Ishikawa (cell line): ENCODE measurements at regions not wholly inside any gene's neighbourhood (a gene's known extent, or its start where the extent isn't known, plus 50 kb on each side); places are given as distances from the start of the nearest gene placed in this dataset.

Experiments
- CEBPB ChIP-seq: IDR thresholded peaks from 2 replicates; pipeline ENCODE4 v1.6.1; 2012
- EGR1 ChIP-seq: IDR thresholded peaks from 2 replicates; pipeline ENCODE4 v1.6.1; 2012
- EP300 ChIP-seq: IDR thresholded peaks from 2 replicates; pipeline ENCODE4 v1.6.1; 2012; ENCODE audit warnings: borderline replicate concordance
- NFIC ChIP-seq: IDR thresholded peaks from 2 replicates; pipeline ENCODE4 v1.6.1; 2012
- RAD21 ChIP-seq: IDR thresholded peaks from 2 replicates; pipeline ENCODE4 v1.6.1; 2012; ENCODE audit warnings: low read depth
- REST ChIP-seq: IDR thresholded peaks from 2 replicates; pipeline ENCODE4 v1.6.1; 2012; ENCODE audit warnings: low read depth, mild to moderate bottlenecking
- TAF1 ChIP-seq: IDR thresholded peaks from 2 replicates; pipeline ENCODE4 v1.6.1; 2012; ENCODE audit warnings: low read depth, mild to moderate bottlenecking
- YY1 ChIP-seq: IDR thresholded peaks from 2 replicates; pipeline ENCODE4 v1.6.1; 2012; ENCODE audit warnings: low read depth
- ZBTB7A ChIP-seq: IDR thresholded peaks from 2 replicates; pipeline ENCODE4 v1.6.1; 2012; ENCODE audit warnings: low read depth
- TF ChIP-seq, protein P1 (sequence below): IDR thresholded peaks from 2 replicates; pipeline ENCODE4 v1.6.1; 2012

DNA sequence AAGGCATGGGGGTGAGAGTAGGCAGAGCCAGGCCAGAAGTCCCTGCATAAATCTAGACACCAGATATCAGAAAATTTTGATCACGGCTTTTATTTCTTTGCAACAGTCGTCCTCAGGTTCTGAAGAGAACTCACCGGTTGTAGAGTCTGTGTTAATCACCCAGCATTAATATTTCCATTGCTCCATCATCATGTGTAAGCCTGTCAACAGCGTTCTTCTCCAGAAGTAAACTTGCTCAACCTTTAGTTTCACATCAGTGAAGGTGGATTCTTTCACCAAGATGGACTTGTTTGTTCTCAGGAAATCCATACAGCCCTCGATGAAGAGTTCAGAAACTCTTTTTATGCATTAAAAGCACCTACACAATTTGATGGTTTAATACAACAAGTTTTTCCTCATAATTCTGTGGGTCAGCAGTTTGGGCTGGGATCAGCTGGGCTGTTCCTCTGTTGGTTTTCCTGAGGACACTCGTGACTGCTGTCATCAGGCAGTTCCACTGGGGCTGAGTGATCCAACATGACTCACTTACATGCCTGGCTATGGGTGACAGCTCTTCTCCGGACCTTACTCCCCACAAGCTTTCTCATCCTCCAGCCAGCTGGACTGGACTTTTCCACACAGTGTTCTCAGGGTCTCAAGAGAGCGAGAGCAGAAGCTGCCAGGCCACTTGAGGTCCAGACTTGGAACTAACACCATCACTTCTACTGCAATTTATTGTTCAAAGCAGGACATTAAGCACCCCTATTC, 303.4 kb downstream of the ZNF621 start:
- TF ChIP-seq YY1 (no peak), EP300 (no peak), EGR1 (no peak), ZBTB7A (no peak), TAF1 (no peak), REST (no peak), CEBPB (no peak), NFIC (no peak), RAD21 (no peak)
- TF ChIP-seq, protein P1, sequence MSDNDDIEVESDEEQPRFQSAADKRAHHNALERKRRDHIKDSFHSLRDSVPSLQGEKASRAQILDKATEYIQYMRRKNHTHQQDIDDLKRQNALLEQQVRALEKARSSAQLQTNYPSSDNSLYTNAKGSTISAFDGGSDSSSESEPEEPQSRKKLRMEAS: no peak
